HPDE6-E6E7 (cell line): ENCODE measurements at regions not wholly inside any gene's neighbourhood (a gene's known extent, or its start where the extent isn't known, plus 50 kb on each side); places are given as distances from the start of the nearest gene placed in this dataset.
A peak's percentile ranks its signal among the peaks of the same experiment; 100 is the strongest.
"Not testable (repeated sequence)": the region's sequence is repeated elsewhere in the genome, so short reads cannot be mapped to it uniquely, and the experiment has no call there.

ENCODE experiments used
- DNase-seq: peaks from one replicate; pipeline ENCODE4 v3.0.0; 2011; ENCODE audit warnings: missing footprints; ENCODE audit errors: extremely low spot score

DNA sequence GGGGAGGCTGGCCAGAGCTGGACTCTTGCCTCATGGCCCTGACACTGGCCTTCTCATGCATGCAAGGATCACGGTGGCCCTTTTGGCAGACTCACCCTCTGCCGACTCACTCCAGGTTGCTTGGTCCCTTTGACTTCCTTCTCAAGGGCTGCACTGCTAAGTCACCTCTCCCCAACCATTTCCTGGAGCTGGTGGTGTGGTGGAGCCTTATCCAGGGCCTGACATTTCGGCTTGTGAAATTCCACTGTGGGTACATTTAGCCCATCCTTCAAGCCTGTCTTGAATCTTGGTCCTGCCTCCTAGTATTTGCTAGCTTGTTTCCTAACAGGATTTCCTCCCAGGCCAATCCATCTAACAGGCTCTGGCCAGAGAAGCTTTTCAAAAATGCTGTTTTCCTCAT lies 52.6 kb upstream of the JUN start:
- DNase-seq = no peak

- no peak for DNase-seq
These were observed 54.0 kb upstream of the JUN start for GRCh38 chr1:58837886-58838285.

DNA sequence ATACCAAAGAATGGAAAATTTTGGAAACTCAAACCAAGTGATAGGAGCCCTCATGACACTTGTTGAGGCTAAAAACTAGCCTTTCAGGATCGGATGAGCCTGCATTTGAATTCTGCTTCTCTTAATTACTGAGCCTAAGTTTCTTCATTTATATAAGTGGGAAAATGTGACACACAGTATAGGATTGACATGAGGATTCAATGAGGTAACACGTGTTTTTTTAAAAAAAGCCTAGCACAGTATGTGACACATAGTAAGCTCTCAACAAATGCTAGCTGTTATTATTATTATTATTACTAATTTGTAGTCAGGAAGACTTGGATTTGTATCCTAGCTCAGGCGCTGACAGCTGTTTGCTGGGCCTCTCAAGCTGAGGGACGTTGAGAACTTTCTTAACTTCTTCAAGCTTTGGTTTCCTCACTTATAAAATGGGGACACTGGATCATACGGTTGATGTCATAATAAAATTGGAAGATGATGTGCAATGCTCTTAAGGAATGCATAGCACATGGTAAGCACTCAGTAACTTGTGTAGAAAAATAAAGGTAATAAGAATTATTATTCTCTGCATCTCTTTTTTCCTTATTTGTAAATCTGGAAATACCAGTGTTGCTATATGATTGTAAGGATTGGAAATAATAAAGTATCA lies 55.4 kb upstream of the JUN start:
- no peak for DNase-seq

- no peak for DNase-seq
These were observed 56.3 kb upstream of the JUN start for GRCh38 chr1:58839846-58840835.

- DNase-seq = no peak
These were observed 57.6 kb upstream of the JUN start for GRCh38 chr1:58841455-58841854.

GRCh38 chr1:58842941-58843340 lies 59.1 kb upstream of the JUN start:
- DNase-seq = no peak

DNA sequence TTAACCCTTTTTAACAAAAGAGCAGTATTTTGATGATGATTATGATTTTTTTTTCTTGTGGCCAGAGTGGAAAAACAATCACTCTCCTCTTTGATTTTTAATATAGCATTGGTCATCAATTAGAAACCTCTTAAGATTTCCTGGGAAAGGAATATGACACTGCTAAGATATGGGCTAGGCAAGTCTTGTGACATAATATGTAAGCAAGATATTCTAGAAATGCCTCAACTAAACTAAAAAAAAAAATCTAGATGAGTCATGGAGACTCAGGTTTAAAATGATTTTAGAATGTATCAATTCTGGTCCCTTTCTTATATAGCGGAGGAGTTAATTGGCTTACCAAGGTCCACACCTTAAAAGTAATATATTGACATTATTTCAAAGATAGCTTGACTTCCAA lies 60.3 kb upstream of the JUN start:
- DNase-seq = no peak

DNA sequence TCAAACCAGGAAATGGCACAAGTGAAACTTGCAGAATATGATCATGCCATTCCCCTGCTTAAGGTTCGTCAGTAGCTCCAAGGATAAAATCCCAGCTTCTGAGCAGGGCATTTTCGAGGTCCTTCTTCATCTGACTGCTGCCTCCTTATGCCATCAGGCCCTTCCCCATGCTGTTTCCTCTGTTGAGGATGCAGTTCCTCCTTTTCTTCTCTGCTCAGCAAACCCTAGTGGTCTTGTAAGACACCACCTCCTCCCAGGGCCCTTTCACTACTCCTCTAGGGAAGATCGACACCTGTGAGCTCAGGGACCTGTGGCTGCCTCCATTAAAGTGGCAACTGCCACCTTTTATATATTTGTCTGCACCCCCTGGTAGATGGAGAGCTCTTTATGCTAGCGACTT lies 62.1 kb upstream of the JUN start:
- no peak for DNase-seq

DNA sequence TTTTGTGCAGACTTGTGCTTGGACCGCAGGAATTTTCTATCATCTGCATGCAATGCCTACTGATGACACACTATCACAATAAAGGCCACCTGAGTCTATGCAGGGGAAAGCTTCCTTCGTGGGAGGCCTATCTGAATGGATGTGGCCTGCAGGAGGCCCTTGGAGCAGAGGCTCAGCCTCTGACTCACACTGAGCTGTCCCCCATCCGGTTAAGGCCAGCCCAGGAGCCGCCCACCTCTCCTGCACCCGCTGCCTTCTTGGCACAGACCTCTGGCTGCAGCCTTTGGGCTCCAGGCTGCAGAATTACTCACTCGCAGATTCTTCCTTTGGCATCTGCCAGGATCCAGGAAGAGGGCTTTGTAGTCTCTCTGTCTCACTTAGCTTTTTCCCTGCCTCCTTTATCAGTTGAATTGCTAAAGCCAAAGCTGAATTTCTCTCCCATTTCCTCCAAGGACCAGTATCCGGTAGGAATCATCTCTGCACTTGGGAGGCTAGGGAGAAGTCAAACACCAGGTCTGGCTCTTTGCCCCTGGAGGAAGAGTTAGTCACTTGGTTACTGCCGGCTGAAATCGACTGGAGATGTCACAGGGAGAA lies 65.1 kb upstream of the JUN start:
- peak; percentile 95 for DNase-seq

GRCh38 chr1:58849551-58849950 lies 65.7 kb upstream of the JUN start:
- no peak for DNase-seq

DNA sequence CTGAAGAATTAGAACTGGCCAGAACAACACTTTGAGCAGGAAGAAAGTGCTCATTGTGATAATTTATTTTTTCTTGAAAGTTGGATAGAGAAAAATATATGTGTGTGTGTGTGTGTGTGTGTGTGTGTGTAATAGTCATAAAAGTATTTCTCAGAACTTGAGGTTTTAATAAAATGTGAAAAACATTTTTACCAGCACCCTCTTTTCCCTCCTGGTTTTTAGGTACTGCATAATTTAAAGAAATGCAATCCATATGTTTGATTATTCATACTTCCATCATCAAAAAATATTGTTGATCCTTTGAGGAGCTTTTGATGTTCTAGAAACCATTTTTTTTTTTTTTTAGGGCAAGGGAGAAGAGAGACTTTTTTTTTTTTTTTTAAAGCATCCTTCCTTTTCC lies 66.8 kb upstream of the JUN start:
- no peak for DNase-seq

DNA sequence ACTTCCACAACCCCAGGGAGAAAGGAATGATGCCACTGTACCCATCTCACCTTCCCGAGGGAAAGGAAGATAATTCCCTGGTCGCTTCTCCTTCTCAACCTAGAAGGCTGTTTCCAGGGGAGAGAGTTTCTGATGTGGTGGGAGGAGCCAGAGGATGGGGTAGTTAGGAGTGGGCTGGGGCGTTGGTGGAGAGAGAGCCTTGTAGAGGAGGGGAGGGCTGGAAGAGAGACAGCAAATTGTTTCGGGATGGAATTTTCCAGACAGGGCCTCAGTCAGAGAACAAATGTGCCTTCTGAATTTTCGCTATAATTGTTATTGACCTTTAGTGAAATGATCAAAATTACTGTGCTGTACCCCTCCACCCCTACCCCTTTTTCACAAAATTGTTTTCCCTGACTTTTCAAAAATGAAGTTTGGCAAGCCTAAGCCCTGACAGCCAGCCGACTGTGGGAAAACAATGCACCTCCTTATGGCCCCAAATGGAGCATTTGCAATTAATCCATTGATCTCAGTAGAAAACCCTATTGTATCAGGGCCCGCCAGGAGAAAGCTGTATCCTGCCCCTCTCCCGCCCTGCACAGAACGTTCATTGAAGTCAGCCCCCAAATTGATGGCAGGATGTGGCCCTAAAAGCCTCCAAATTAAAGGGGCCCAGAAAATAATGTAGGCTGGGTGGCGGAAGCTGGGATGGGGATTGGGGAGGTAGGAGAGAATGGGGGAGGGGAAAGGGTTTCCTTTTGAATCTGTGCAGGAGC lies 69.1 kb upstream of the JUN start:
- DNase-seq = no peak

DNA sequence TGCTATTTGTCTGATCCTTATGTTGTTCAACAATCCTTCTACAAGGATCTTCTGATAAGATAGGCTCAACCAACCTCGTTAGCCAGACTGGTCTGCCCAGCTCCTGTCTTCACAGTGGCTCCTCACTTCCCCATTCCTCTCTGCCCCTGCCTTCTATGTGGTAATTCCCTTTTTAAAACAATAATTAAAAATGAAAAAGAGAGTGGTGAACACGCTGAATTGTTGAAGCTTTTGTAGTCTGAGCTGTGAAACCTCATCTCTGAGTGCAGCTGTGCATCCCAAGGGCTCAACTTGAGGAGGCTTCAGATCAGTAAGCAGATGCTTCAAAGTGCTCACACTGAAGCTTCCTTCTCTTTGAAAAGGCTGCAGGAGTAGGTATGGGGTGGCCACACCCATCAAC lies 70.7 kb upstream of the JUN start:
- no peak for DNase-seq

DNA sequence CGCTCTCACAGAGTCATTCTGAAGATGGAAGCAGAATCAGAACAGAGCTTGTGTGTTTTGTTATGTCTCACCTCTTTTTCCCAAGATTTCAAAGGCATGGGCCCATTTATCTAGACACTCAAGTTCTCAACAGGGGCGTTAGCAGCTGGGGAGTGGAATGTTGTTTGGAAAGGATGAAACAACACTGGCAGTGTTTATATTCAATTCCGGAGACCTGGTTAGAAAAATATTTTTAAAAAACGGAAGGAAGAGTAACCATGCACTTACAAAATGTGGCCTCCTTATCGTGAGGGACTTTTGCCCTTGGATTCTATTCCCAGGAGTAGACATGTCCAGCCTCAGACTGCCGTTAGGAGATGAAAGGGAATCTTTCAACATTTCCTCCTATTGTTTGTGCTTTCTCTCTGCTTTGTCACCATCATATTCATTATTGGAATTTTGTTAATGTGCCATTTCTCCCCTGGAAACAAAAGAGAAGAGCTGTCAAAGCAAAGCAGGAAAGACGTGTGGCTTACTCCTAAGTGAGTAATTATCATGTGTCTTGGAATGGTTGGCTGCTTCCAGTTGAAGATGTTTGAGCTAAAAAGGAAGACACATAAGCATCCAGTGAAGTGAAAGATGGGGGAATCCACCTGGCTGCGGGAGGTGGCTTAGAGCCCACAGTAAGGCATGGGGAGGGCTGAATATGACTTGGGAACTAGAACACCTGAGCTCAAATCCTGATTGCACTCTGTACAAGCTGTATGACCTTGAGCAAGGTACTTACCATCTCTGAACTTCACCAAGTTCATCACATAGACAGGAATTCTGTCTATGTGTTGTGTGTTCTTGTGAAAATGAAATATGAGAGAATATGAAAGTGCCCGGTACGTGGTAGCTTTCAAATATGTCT lies 71.7 kb upstream of the JUN start:
- DNase-seq = no peak

DNA sequence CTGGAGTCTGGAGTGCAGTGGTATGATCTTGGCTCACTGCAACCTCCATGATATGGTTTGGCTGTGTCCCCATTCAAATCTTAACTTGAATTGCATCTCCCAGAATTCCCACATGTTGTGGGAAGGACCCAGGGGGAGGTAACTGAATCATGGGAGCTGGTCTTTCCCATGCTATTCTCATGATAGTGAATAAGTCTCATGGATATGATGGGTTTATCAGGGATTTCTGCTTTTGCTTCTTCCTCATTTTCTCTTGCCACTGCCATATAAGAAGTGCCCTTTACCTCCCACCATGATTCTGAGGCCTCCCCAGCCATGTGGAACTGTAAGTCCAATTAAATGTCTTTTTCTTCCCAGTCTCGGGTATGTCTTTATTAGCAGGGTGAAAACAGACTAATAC lies 72.4 kb upstream of the JUN start:
- not testable (repeated sequence) for DNase-seq

- DNase-seq = no peak
These were observed 74.1 kb upstream of the JUN start for GRCh38 chr1:58857680-58858673.

- DNase-seq = no peak
These were observed 76.1 kb upstream of the JUN start for GRCh38 chr1:58859769-58860485.

GRCh38 chr1:58861076-58861475 lies 77.2 kb upstream of the JUN start:
- DNase-seq = no peak

DNA sequence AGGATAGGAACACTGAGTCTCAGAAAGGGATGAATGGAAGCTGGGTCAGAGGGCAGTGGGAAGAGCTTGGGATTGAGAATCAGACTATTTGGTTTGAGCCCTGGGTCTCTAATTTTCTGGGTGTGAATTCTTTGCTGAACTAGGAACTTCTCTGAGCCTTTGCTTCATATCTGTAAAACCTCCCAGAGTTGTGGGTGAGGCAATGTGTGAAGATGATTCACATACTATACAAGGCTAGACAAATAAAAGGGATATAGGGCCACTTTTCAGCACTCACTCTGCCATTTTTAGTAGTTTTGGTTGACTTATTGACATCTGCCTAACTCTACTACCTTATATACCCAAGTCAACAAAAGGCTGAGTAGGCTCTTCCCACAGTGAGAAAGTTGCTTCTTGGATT lies 77.7 kb upstream of the JUN start:
- DNase-seq = no peak
